ENCODE measurements at regions not wholly inside any gene's neighbourhood (a gene's known extent, or its start where the extent isn't known, plus 50 kb on each side); places are given as distances from the start of the nearest gene placed in this dataset.
"Not testable (repeated sequence)": the region's sequence is repeated elsewhere in the genome, so short reads cannot be mapped to it uniquely, and the experiment has no call there.

DNA sequence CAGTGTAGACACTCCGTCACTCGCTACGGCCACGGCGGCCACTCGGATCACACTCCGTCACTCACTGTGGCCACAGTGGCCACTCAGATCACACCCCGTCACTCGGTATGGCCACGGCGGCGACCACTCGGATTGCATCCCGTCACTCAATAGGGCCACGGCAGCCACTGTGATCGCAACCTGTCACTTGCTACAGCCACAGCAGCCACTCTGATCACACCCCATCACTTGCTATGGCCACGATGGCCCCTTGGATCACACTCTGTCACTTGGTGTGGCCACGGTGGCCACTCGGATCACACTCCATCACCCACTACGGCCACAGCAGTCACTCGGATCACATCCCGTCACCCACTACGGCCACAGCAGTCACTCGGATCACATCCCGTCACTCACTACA, 175.3 kb downstream of the LAT start:
- DNase-seq (ENCODE audit: low spot score), result not testable (repeated sequence)

DNA sequence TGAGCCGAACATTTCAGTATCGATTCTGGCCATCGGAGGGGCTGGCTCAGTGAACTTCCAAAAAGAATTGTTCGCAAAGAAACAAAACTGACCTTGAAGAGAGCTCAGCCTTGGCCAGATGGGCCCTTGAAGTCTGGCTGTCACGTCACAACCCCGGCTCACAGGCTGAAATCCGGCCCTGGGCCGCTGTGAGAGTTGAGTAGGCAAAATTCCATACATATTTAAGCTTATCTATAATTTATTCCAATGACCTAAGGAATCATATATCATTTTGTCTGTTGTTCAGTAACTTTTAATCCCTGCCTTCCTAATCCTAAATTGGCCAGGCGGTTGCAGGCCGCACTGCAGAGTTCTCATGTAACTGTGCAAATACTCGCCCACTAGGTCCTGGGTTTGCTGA, 174.8 kb downstream of the LAT start:
- DNase-seq (ENCODE audit: low spot score), result not testable (repeated sequence)

DNA sequence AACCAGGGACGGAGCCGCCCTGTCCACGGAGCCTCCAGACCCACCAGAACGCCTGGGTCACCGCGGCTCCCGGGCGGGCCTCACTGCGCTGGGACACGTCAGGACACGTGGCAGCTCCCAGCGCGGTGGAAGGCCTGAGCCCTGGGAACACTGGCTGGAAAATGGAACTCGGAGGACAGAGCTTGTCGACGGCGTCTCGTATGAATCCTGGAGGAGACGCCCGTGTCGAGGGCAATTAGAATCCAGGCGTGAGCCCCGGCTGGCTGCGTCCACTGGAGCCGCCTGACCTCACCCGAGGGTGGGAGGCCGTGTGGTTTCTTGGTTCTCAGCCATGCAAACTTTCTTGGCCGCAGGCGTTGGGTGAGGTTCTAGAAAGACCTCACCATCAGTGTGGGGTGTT, 173.9 kb downstream of the LAT start:
- DNase-seq (ENCODE audit: low spot score), result no peak

DNA sequence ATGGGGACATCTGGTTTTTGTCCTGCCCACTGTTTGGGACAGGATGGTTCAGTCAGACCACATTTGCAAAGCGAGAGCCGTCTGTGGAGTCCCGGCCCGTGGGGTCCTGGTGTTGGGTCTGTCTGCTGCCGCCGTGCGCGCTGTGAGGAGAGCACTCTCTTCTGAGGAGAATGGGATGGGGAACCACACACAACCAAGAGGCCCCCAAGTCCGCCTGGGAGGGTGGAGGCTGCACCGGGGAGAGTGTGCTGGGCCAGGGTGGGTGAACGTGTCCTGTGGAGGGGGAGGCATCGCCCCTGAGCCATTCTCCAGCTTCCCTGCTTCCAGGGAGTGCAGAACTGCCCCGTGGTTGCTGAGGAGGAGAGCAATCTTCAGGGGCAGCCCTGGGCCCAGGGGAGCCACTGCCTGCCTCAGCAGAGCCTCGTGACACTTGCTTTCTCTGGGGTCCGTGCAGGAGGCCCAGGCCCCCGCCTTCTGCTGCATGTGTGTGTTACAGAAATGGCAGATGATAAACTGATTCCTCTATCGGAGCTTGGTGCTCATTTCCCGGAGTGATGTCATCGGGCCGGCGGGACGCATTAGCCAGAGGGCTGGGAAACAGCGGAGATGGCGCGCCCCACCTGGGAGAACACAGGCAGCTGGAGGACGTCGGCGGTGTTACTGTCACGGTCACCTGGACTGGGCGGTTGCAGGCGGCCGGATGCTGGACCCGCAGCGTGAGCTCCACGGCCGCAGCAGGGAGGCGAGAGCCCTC, 173.4 kb downstream of the LAT start:
- not testable (repeated sequence) for DNase-seq (ENCODE audit: low spot score)

DNA sequence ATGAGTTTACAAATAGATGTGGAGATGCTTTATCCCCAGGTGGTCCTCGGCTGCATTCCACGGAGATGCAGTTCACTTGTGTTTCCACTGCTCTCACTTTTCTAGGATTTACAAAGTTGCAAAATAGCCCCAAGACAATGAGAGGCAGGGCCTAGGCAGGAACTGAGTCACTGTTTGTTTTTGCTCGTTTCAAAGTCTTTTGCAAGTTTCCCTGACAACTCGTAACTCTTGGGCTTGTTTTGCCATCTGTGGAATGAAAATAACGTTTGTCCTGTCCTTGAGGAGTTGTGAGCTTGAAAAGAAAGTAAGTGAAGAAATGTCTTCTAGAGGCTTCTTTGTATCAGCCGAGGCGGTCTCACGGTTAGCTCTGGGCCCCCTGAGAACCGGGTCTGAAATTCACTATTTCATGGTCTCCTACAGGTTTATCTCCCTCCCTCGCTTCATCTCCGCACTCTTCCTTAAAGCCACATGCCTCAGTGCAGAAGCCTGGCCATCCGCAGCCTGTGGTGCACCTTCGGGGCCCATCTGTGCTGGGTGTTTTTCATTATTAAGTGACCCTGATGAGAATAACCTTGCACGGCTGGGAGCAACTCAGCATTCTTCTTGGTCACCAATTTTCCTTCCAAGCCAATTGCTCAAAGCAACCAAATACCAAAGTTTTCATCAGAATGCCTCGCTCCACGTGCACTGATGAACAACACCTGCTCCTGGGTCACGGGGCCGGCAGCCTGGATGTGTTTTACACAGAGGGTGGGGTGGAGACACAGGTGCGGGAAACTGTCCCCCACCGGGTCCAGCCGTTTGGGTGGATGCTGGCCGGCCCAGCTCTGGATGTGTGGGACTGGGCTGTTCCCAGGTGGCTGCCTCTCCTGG, 172.4 kb downstream of the LAT start:
- peak; percentile 25 for DNase-seq (ENCODE audit: low spot score)

DNA sequence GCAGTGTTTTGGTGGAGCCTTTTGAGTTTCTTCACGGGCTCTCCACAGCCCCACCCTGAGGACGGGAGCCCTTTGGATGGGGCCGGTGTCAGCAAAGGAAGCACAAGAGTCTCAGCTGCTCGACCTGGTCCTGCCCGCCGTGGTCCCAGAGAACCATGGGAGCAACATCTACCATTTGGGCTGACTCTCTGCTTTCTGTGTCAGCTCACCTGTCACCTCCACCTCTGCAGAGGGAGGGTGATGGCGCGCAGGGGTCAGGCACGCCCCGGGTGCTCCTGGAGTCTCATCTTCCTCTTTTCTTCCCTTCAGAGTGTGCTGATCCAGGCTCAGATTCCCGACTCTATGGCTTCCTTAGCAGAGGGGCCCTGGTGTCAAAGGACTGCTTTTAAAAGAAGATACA, 171.7 kb downstream of the LAT start:
- DNase-seq (ENCODE audit: low spot score), result no peak

DNA sequence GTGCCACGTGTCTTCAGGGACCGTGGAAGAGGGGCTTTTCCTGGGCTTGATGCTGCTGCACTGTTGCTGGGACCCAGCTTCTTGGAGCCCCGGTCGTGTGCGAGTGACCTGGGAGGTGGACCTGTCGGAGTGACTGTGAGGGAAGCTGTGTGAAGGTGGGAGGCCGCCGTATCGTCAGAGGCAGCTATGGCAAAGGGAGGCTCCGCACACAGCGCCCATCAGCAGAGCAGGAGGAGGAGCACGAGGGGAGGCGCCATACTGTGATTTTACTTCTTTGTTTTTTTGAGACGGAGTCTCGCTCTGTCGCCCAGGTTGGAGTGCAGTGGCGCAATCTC, 171.0 kb downstream of the LAT start:
- not testable (repeated sequence) for DNase-seq (ENCODE audit: low spot score)

DNA sequence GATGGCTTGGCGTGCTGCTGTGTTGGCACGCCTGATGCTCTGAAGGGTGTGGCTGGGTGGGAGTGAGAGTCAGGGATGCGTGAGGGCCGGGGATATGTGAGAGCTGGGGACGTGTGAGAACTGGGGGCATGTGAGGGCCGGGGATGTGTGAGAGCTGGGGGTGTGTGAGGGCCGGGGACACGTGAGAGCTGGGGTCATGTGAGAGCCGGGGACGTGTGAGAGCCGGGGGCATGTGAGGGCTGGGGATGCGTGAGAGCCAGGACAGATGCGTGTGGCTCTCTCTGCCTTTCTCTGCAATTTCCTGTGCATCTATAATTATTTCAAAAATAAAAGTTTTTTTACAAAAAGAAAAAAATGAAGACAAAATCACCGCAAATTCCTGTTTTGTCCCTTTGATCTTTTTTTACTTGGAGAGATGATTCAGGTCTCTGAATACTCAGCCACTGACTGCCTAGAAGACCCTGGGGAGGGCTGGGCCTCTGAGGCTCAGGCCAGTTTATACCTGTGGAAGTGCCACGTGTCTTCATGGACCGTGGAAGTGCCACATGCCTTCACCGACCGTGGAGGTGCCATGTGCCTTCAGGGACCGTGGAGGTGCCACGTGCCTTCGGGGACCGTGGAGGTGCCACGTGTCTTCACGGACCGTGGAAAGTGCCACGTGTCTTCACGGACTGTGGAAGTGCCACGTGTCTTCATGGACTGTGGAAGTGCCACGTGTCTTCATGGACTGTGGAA, 170.4 kb downstream of the LAT start:
- DNase-seq (ENCODE audit: low spot score), result not testable (repeated sequence)

DNA sequence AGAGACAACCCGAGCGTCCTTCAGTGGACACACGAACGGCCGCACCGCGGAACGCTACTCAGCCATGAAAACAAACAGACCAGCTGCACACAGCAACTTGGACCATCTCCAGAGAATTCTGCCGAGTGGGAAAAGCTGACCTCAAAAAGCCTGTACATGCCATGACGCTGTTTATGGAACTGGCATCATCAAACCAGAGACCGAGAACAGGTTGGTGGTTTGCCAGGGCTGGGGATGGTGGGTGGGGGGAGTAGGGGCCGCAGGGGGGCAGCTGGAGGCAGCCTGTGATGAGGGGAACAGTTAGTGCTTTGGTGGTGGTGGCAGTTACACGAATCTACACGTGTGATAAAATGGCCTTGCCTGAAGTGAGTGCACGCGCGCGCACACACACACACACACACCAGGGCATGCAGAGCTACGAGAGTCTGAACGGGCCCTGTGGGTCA, 169.8 kb downstream of the LAT start:
- DNase-seq (ENCODE audit: low spot score), result no peak

DNA sequence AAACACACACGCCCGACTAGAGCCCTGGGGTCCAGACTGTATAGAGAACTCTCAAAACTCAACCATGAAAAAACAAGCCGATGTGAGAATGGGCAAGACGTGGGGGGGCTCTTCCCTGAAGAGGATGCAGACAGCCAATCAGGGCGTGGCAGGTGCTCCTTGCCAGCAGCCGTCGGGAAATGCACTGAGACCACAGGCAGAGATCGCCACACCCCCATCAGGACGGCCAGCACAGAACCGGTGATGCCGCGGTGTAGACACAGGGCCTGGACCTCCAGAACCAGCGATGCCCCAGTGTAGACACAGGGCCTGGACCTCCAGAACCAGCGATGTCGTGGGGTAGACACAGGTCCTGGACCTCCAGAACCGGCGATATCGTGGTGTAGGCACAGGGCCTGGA, 169.2 kb downstream of the LAT start:
- DNase-seq (ENCODE audit: low spot score), result no peak

DNA sequence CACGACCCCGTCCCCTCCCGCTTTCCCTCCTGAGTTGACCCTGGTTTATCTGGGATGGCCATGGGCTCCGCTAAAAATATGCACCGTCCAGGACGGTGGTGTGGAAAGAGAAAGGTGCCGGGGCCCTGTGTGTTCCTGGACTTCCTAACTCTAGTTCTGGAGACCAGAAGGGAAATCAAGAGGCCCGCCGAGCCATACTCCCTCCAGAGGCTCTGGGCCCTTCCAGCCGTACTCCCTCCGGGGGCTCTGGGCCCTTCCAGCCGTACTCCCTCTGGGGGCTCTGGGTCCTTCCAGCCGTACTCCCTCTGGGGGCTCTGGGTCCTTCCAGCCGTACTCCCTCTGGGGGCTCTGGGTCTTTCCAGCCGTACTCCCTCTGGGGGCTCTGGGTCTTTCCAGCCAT, 168.5 kb downstream of the LAT start:
- not testable (repeated sequence) for DNase-seq (ENCODE audit: low spot score)

DNA sequence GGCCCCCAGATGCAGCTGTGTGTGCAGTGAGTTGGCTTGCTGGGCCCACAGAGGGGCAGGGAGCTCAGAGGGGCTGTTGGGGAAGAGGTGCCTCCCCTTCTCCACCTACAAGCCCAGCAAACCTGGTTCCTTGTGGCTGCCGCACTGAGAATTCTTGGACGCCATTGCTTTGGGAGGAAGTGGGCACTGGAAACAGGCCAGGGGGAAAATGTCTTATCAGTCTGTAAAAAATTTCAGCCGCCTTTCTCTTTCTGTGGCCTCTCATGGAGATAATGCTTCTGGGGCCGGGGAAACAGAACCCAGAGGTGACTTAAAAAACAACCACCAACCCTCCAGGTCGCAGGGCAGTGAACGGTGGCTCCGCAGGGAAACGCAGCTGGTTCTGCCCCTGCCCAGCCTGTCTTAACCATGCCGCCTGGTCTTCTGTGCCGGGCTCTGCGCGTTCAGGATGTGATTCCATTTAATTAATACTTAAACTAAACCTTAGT, 167.7 kb downstream of the LAT start:
- not testable (repeated sequence) for DNase-seq (ENCODE audit: low spot score)

DNA sequence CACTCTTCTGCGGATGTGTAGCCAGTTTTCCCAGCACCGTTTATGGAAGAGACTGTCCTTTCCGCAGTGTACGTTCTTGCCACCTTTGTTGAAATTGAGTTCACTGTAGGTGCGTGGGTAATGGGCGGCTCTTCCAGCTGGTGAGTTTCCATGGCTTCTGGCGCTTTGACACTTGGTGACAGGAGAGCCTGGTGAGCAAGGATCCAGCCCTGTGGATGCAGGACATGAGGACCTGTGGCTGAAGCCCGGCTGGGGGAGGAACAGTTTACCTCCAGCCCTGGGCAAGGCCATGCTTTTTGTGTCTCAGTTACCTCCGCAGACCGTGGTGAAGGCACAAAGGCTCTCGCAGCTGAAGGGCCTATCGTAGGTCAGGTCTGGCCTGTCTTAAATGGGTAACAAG, 166.5 kb downstream of the LAT start:
- no peak for DNase-seq (ENCODE audit: low spot score)

DNA sequence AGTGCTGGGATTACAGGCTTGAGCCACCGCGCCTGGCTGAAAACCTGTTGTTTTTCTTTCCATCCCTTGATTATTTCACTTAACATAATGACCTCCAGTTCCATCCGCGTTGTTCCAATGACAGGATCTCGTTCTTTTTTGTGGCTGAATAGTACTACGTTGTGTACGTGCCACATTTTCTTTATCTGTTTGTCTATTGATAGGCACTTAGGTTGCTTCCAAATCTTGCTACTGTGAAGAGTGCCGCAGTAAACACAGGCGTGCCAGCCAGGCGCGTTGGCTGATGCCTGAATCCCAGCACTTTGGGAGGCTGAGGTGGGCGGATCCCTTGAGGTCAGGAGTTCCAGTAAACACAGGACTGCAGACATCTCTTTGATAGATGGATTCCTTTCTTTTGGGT, 165.1 kb downstream of the LAT start:
- DNase-seq (ENCODE audit: low spot score), result not testable (repeated sequence)

DNA sequence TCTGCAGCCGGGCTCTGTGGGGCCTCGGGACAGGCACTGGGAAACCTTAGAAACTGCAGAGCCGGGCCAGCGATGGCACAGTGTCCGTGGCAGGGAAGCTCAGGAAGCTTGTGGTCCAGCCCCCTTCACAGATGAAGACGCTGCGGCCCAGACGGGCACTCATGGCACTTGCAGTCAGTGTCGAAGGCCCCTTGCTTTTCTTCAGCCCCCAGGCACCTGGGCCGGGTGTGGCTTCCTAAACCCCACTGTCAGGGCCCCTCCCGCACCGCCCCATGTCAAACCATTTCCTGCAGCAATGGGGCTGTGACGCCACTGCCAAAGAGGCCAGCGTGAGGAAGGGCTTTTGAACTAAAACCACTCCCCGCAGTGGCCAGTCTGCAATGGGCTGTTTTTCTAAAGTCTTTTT, 164.0 kb downstream of the LAT start:
- DNase-seq (ENCODE audit: low spot score), result peak; percentile 17

DNA sequence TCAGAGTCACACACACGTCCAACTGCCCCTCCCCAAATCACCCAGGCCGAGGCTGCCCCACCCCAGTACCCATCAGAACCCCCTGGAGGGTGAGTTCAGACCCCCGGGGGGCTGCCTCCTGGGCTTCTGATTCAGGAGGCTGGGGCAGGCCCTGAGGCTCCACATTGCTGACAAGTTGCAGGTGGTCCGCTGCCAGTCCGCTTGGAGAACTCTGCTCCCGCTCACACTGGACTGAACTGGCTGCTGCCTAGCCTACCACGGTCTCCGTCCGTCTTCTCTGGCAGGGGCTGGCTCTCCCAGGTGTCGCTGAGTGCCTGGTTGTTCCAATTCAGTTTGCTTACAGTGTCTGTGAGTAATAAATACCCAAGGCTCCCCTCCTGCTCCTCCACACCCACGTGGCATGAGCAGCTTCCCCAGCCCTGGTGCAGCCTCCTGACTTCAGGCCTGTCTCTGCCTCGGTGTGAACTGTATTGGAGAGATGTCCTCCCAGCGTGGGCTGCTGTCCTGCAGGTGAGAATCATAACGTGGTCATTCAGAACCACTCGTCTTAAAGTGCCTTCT, 163.4 kb downstream of the LAT start:
- no peak for DNase-seq (ENCODE audit: low spot score)

DNA sequence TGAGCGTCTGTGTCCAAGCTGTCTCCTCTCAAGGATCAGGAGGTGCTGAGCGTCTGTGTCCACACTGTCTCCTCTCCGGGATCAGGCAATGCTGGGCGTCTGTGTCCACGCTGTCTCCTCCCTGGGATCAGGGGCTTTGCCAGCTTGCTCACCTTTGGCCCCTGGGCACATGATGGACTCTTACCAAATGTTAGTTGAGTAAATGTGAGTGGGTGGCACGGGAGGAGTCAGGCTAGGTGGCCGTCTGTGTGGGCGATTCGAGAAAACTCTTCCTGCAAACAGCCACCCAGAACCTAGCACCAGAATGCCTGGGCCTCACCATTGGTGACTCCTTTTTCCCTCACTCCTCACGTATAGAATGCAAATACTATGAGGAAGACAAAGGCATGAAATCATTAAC, 162.9 kb downstream of the LAT start:
- not testable (repeated sequence) for DNase-seq (ENCODE audit: low spot score)

DNA sequence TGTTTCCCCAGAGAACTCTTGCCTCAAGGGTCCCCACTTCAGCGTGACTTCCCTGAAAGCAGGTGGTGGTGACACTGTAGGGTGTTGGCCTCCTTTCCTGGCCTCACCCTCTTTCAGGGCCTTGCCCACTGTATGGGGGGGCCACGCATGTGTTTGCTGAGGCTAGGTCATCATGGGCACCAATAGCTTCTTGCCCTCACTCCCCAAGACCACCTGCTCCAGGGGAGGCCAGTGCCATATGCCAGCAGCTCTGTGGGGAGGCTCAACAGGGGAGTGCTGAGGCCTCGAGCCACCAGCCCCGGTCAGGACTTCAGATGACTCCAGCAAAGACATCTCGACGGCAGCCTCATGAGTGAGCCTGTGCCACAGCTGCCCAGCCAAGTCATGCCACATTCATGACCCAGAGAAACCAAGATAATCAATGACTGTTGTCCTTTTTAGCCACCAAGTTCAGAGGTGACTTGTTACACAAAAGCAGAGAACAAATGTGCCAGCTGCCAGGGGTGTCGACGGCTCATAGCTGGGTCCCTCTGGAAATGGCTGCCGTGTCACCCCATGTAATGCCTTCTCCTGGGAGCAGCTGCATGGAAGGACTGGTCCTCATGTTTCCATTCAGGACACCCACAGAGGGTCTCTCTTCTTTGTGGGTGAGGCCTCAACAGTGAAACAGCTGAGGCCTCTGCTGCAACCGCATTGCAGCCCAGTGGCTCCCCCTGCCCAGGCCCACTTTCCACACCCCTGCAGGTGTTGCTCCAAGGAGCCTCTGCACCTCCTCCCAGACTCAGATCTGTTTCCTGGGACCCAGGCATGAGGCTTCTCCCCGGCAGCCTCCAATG, 162.2 kb downstream of the LAT start:
- DNase-seq (ENCODE audit: low spot score), result not testable (repeated sequence)

DNA sequence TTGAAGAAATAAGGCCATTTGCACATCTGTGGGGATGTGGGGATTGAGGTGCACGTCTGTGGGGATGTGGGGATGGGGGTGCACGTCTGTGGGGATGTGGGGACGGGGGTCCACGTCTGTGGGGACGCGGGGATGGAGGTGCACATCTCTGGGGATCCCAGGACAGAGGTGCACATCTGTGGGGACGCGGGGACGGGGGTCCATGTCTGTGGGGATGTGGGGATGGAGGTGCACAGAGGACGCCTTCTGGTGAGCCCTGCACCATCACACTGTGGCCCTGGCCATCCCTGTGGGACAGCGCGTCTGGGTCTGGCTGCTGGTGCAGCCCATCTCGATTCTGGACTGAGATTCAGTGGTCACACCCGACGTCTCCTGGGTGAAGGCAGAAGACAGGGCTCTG, 161.4 kb downstream of the LAT start:
- DNase-seq (ENCODE audit: low spot score), result no peak

DNA sequence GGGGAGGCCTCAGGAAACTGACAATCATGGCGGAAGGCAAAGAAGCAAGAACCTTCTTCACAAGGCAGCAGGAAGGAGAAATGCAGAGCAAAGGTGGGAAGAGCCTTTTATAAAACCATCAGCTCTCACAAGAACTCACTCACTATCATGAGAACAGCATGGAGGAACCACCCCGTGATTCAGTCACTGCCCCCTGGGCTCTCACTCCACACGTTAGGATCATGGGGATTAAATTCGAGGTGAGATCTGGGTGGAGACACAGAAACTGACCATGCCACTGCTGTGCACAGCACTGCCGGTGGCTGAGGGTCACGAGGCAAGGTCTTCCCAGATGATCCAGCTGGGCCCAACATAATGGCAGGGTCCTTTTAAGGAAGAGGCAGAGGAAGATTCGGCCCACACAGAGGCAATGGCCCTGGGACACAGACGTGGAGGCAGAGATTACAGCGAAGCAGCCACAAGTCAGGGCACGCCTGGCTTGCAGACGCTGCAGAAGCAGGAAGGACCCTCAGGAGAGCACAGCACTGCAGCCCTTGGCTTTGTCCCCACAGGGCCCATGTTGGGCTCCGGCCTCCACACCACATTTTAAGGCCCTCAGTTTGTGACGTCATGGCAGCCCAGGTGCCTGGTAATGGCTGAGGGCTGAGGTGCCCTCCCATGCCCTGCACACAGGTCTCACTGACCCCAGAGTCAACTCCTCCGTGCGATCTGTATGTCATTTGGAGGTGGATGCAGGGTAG, 160.8 kb downstream of the LAT start:
- not testable (repeated sequence) for DNase-seq (ENCODE audit: low spot score)

Data from pons (tissue), 1 donor.